Testis (tissue), 2 donors: ENCODE measurements at regions not wholly inside any gene's neighbourhood (a gene's known extent, or its start where the extent isn't known, plus 50 kb on each side); places are given as distances from the start of the nearest gene placed in this dataset.

Experiments used
- CTCF ChIP-seq, 3 experiments: fragments of 450-650 bp in 2 of 3; fragments of 200-600 bp in 1 of 3; sonication (generic) in 1 of 3; IDR thresholded peaks; one replicate each; pipeline ENCODE4 v1.5.1; 2016 to 2019; ENCODE audit warnings: antibody characterized with exemption in 3 of 3, mild to moderate bottlenecking in 2 of 3, moderate library complexity in 1 of 3
- POLR2A ChIP-seq: fragments of 450-650 bp; IDR thresholded peaks from one replicate; pipeline ENCODE4 v1.6.1; 2017; ENCODE audit warnings: antibody characterized with exemption, mild to moderate bottlenecking, moderate library complexity

- TF ChIP-seq CTCF (IDR thresholded peaks at IDR 0.05) (no peak), POLR2A (no peak)
These were observed 74.0 kb upstream of the PKP2 start for GRCh38 chr12:32970465-32971110.
